Astrocyte (in vitro differentiated cells and primary cell): ENCODE measurements at regions not wholly inside any gene's neighbourhood (a gene's known extent, or its start where the extent isn't known, plus 50 kb on each side); places are given as distances from the start of the nearest gene placed in this dataset.
A peak's percentile ranks its signal among the peaks of the same experiment; 100 is the strongest.

Experiments
- DNase-seq: peaks from one replicate; pipeline ENCODE4 v3.0.0-alpha.2; 2010; ENCODE audit warnings: low read depth
- FAIRE-seq: peaks from 2 replicates; lab custom pipeline; 2011; peaks lifted over from hg19 to GRCh38; lab: Jason Lieb, UNC
- H2AFZ ChIP-seq: 2 replicates; pipeline ENCODE4 v1.6.0; 2012; ENCODE audit warnings: low read depth, low read length, inconsistent platforms
- H3K27ac ChIP-seq: 2 replicates; pipeline ENCODE4 v1.5.1; 2011; ENCODE audit warnings: low read depth, low read length, inconsistent platforms
- H3K27me3 ChIP-seq: 2 replicates; pipeline ENCODE4 v1.6.0; 2011; ENCODE audit warnings: low read length, inconsistent platforms; ENCODE audit not compliant: insufficient read depth
- H3K36me3 ChIP-seq: 2 replicates; pipeline ENCODE4 v1.5.1; 2011; ENCODE audit warnings: low read length, inconsistent platforms; ENCODE audit not compliant: insufficient read depth
- H3K4me1 ChIP-seq: 2 replicates; pipeline ENCODE4 v1.5.1; 2011; ENCODE audit warnings: low read length, inconsistent platforms; ENCODE audit not compliant: insufficient read depth
- H3K4me2 ChIP-seq: 2 replicates; pipeline ENCODE4 v1.6.0; 2012; ENCODE audit warnings: low read length, inconsistent platforms
- H3K4me3 ChIP-seq: 2 replicates; pipeline ENCODE4 v1.5.1; 2011; ENCODE audit warnings: low read depth, mild to moderate bottlenecking, low read length, inconsistent platforms; ENCODE audit not compliant: insufficient read depth
- H3K79me2 ChIP-seq: 2 replicates; pipeline ENCODE4 v1.6.0; 2012; ENCODE audit warnings: mild to moderate bottlenecking, low read length, inconsistent platforms; ENCODE audit not compliant: insufficient read depth
- H3K9ac ChIP-seq: 2 replicates; pipeline ENCODE4 v1.6.0; 2012; ENCODE audit warnings: mild to moderate bottlenecking, low read length, inconsistent platforms
- H3K9me3 ChIP-seq: 2 replicates; pipeline ENCODE4 v1.5.1; 2012; ENCODE audit warnings: low read depth, mild to moderate bottlenecking, low read length, inconsistent platforms; ENCODE audit not compliant: insufficient read depth
- H4K20me1 ChIP-seq: 2 replicates; pipeline ENCODE4 v1.6.0; 2012; ENCODE audit warnings: low read length, inconsistent platforms; ENCODE audit not compliant: insufficient read depth
- H3K27ac Mint-ChIP-seq: one replicate; pipeline ENCODE4 v1.8.0; 2021; ENCODE audit warnings: mild to moderate bottlenecking, mixed read lengths; ENCODE audit not compliant: unreplicated experiment
- H3K27me3 Mint-ChIP-seq: one replicate; pipeline ENCODE4 v1.8.0; 2021; ENCODE audit warnings: low read depth, mixed read lengths; ENCODE audit not compliant: unreplicated experiment
- H3K36me3 Mint-ChIP-seq: one replicate; pipeline ENCODE4 v1.8.0; 2021; ENCODE audit warnings: low read depth, mixed read lengths; ENCODE audit not compliant: unreplicated experiment
- H3K4me1 Mint-ChIP-seq: one replicate; pipeline ENCODE4 v1.8.0; 2021; ENCODE audit warnings: low read depth, mixed read lengths; ENCODE audit not compliant: unreplicated experiment
- H3K4me3 Mint-ChIP-seq: one replicate; pipeline ENCODE4 v1.8.0; 2021; ENCODE audit warnings: mild to moderate bottlenecking, moderate library complexity, mixed read lengths; ENCODE audit not compliant: unreplicated experiment
- H3K9me3 Mint-ChIP-seq: one replicate; pipeline ENCODE4 v1.8.0; 2021; ENCODE audit warnings: mild to moderate bottlenecking, mixed read lengths; ENCODE audit not compliant: unreplicated experiment
- CTCF ChIP-seq: IDR thresholded peaks from 2 replicates; pipeline ENCODE4 v1.5.1; 2011; ENCODE audit warnings: low read depth, mild to moderate bottlenecking, inconsistent platforms, low read length, moderate library complexity; ENCODE audit not compliant: insufficient read depth
- EZH2 ChIP-seq: IDR thresholded peaks from 2 replicates; pipeline ENCODE4 v1.6.1; 2012; ENCODE audit warnings: mild to moderate bottlenecking, low read length, inconsistent platforms; ENCODE audit not compliant: insufficient read depth

- Mint-ChIP-seq H3K4me3 (no peak overlapping the region), H3K9me3 (peaks cover 7% of the 10 kb centered on the region), H3K27ac (no peak overlapping the region), H3K4me1 (peaks cover 23% of the 10 kb centered on the region), H3K36me3 (peaks cover 1% of the 10 kb centered on the region), H3K27me3 (no peaks in the 10 kb centered on the region)
- Histone ChIP-seq H3K4me1 (peaks cover 31% of the 10 kb centered on the region), H3K79me2 (no peaks in the 10 kb centered on the region), H3K9ac (no peak overlapping the region), H2AFZ (no peak overlapping the region), H3K4me3 (no peak overlapping the region), H4K20me1 (no peaks in the 10 kb centered on the region), H3K36me3 (no peaks in the 10 kb centered on the region), H3K27me3 (no peaks in the 10 kb centered on the region), H3K4me2 (no peak overlapping the region), H3K9me3 (no peaks in the 10 kb centered on the region), H3K27ac (peak overlapping the region; percentile 88)
- no peak for DNase-seq
- TF ChIP-seq EZH2 (no peak), CTCF (no peak)
- no peak for FAIRE-seq
Measured at GRCh38 chr5:39525271-39525670, 100.5 kb upstream of the DAB2 start.

- Mint-ChIP-seq H3K4me1 (peaks cover 33% of the 10 kb centered on the region), H3K27ac (peak overlapping the region; percentile 60), H3K27me3 (no peaks in the 10 kb centered on the region), H3K9me3 (peaks cover 7% of the 10 kb centered on the region), H3K4me3 (no peak overlapping the region), H3K36me3 (peaks cover 1% of the 10 kb centered on the region)
- no peak overlapping the region for H2AFZ ChIP-seq
- H3K36me3 ChIP-seq = no peaks in the 10 kb centered on the region
- H3K79me2 ChIP-seq = no peaks in the 10 kb centered on the region
- H3K27me3 ChIP-seq = no peaks in the 10 kb centered on the region
- no peaks in the 10 kb centered on the region for H4K20me1 ChIP-seq
- H3K9me3 ChIP-seq = no peaks in the 10 kb centered on the region
- peak overlapping the region; percentile 51 for H3K9ac ChIP-seq
- peaks cover 43% of the 10 kb centered on the region for H3K4me1 ChIP-seq
- H3K4me3 ChIP-seq = no peak overlapping the region
- TF ChIP-seq CTCF (no peak), EZH2 (no peak)
- peak; percentile 87 for DNase-seq
- FAIRE-seq = peak; percentile 97
- H3K4me2 ChIP-seq = peak overlapping the region; percentile 43
- H3K27ac ChIP-seq = peak overlapping the region; percentile 88
Measured at GRCh38 chr5:39523821-39524220, 99.0 kb upstream of the DAB2 start.

GRCh38 chr5:39521940-39522590 lies 97.3 kb upstream of the DAB2 start:
- H3K4me2 ChIP-seq = no peak overlapping the region
- H3K4me1 Mint-ChIP-seq = peaks cover 45% of the 10 kb centered on the region

More at GRCh38 chr5:39521940-39522590, 97.3 kb upstream of the DAB2 start:
- peaks cover 1% of the 10 kb centered on the region for H3K36me3 Mint-ChIP-seq
- Histone ChIP-seq H3K36me3 (no peaks in the 10 kb centered on the region), H3K27ac (no peak overlapping the region), H3K27me3 (no peaks in the 10 kb centered on the region), H3K4me3 (no peak overlapping the region), H3K9ac (no peak overlapping the region), H3K79me2 (no peaks in the 10 kb centered on the region), H4K20me1 (no peaks in the 10 kb centered on the region), H3K4me1 (peaks cover 56% of the 10 kb centered on the region), H2AFZ (no peak overlapping the region), H3K9me3 (no peaks in the 10 kb centered on the region)
- peaks cover 7% of the 10 kb centered on the region for H3K9me3 Mint-ChIP-seq
- no peak overlapping the region for H3K4me3 Mint-ChIP-seq
- no peaks in the 10 kb centered on the region for H3K27me3 Mint-ChIP-seq
- FAIRE-seq (no peak), DNase-seq (no peak)
- TF ChIP-seq CTCF (no peak), EZH2 (no peak)
- H3K27ac Mint-ChIP-seq = no peak overlapping the region
